ENCODE measurements at regions not wholly inside any gene's neighbourhood (a gene's known extent, or its start where the extent isn't known, plus 50 kb on each side); places are given as distances from the start of the nearest gene placed in this dataset.

DNA sequence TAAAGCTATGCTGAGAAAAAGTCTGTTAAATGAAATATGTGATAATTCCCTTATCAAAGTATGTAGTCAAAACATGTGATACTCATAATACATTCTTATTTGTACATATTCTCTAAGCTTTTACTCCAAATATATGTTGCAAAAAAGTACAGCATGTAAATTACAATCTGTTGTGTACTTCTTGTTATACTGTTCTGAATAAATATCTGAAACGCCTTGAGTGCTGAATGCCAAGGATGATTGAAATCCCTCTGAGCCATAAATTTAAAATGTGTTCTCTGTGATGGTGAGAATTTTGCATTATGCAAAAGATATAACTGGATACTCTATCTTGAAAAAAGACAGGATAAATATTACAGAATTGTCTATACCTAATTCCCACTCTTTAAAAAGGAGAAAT is 1128.0 kb downstream of the STPG2 start:
- TF ChIP-seq, protein P1, sequence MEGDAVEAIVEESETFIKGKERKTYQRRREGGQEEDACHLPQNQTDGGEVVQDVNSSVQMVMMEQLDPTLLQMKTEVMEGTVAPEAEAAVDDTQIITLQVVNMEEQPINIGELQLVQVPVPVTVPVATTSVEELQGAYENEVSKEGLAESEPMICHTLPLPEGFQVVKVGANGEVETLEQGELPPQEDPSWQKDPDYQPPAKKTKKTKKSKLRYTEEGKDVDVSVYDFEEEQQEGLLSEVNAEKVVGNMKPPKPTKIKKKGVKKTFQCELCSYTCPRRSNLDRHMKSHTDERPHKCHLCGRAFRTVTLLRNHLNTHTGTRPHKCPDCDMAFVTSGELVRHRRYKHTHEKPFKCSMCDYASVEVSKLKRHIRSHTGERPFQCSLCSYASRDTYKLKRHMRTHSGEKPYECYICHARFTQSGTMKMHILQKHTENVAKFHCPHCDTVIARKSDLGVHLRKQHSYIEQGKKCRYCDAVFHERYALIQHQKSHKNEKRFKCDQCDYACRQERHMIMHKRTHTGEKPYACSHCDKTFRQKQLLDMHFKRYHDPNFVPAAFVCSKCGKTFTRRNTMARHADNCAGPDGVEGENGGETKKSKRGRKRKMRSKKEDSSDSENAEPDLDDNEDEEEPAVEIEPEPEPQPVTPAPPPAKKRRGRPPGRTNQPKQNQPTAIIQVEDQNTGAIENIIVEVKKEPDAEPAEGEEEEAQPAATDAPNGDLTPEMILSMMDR (IDR thresholded peaks at IDR 0.05; ENCODE audit: low read depth, low read length, poor library complexity, severe bottlenecking) = no peak
- no peak for TF ChIP-seq EZH2phosphoT487 (IDR thresholded peaks at IDR 0.05; ENCODE audit: borderline replicate concordance, low read length)

All from DOHH2 (cell line).